Esophagus muscularis mucosa (tissue), 4 donors: ENCODE measurements at regions not wholly inside any gene's neighbourhood (a gene's known extent, or its start where the extent isn't known, plus 50 kb on each side); places are given as distances from the start of the nearest gene placed in this dataset.

Source experiments
- DNase-seq: peaks from one replicate; pipeline ENCODE4 v3.0.0-alpha.2; 2017; ENCODE audit errors: extremely low spot score
- H3K27ac ChIP-seq, 4 donors: fragments of 200-600 bp; sonication (generic); replicated peaks in 1 of 4; 1 replicate in 3 of 4; 2 replicates in 1 of 4; pipeline ENCODE4 v1.5.1; 2016 to 2019; ENCODE audit warnings: mild to moderate bottlenecking in 1 of 4
- H3K27me3 ChIP-seq, 4 donors: fragments of 200-600 bp; sonication (generic); one replicate each; pipeline versions ENCODE4 v1.5.1 to v1.6.0; 2016 to 2019
- H3K36me3 ChIP-seq, 4 donors: fragments of 200-600 bp; sonication (generic); one replicate each; pipeline ENCODE4 v1.5.1; 2016 to 2019
- H3K4me1 ChIP-seq, 4 donors: fragments of 200-600 bp; sonication (generic); one replicate each; pipeline ENCODE4 v1.5.1; 2016 to 2019
- H3K4me3 ChIP-seq, 4 donors: fragments of 200-600 bp; sonication (generic); 1 replicate in 2 of 4; 2 replicates in 2 of 4; pipeline ENCODE4 v1.5.1; 2016 to 2019; ENCODE audit warnings: mild to moderate bottlenecking in 4 of 4, moderate library complexity in 1 of 4
- H3K9me3 ChIP-seq, 4 donors: fragments of 200-600 bp; sonication (generic); 1 replicate in 3 of 4; 2 replicates in 1 of 4; pipeline ENCODE4 v1.5.1; 2016 to 2019
- EP300 ChIP-seq: sonication (generic); formaldehyde crosslinking; IDR thresholded peaks from one replicate; pipeline ENCODE4 v1.6.1; 2017; ENCODE audit warnings: antibody characterized with exemption
- POLR2A ChIP-seq: fragments of 450-650 bp; IDR thresholded peaks from one replicate; pipeline ENCODE4 v1.6.1; 2017; ENCODE audit warnings: antibody characterized with exemption, moderate library complexity, mild to moderate bottlenecking, low read depth
- POLR2AphosphoS5 ChIP-seq, 2 donors: sonication (generic); formaldehyde crosslinking; IDR thresholded peaks; one replicate each; pipeline ENCODE4 v1.6.1; 2017; ENCODE audit warnings: antibody characterized with exemption in 2 of 2
- WGBS: methylation state at CpG from one replicate; pipeline ENCODE4 v1.1.5; 2018; 5-methylcytosine and 5-hydroxymethylcytosine counted together
- intact Hi-C: fragments of 100-400 bp; cut with DNase I; formaldehyde crosslinking; loops from one replicate; pipeline ENCODE4 v1.15.1; 2023
- TF ChIP-seq, protein P1 (sequence below), 3 experiments: fragments of 200-600 bp in 2 of 3; fragments of 450-650 bp in 1 of 3; sonication (generic) in 2 of 3; IDR thresholded peaks; one replicate each; pipeline ENCODE4 v1.5.1; 2017 to 2019; ENCODE audit warnings: antibody characterized with exemption in 3 of 3, mild to moderate bottlenecking in 2 of 3, moderate library complexity in 1 of 3

- H3K36me3 ChIP-seq: no peaks in the 10 kb centered on the region
- H3K27ac ChIP-seq: no peak overlapping the region
- TF ChIP-seq POLR2AphosphoS5 (IDR thresholded peaks at IDR 0.05) (no peak), EP300 (no peak), POLR2A (no peak)
- TF ChIP-seq, protein P1, sequence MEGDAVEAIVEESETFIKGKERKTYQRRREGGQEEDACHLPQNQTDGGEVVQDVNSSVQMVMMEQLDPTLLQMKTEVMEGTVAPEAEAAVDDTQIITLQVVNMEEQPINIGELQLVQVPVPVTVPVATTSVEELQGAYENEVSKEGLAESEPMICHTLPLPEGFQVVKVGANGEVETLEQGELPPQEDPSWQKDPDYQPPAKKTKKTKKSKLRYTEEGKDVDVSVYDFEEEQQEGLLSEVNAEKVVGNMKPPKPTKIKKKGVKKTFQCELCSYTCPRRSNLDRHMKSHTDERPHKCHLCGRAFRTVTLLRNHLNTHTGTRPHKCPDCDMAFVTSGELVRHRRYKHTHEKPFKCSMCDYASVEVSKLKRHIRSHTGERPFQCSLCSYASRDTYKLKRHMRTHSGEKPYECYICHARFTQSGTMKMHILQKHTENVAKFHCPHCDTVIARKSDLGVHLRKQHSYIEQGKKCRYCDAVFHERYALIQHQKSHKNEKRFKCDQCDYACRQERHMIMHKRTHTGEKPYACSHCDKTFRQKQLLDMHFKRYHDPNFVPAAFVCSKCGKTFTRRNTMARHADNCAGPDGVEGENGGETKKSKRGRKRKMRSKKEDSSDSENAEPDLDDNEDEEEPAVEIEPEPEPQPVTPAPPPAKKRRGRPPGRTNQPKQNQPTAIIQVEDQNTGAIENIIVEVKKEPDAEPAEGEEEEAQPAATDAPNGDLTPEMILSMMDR (IDR thresholded peaks at IDR 0.05): no peak
- peaks cover 0 to 18% (median 7%) of the 10 kb centered on the region in 4 donors for H3K9me3 ChIP-seq
- intact Hi-C loops: no loop called here
- no peaks in the 10 kb centered on the region for H3K4me1 ChIP-seq
- H3K4me3 ChIP-seq: no peak overlapping the region
- no peak for DNase-seq
- H3K27me3 ChIP-seq: no peaks in the 10 kb centered on the region
- WGBS: 90% methylated on average over 1 of the region's 1 CpG
Observed at GRCh38 chr1:187464320-187464719, 635.6 kb downstream of the PLA2G4A start.

DNA sequence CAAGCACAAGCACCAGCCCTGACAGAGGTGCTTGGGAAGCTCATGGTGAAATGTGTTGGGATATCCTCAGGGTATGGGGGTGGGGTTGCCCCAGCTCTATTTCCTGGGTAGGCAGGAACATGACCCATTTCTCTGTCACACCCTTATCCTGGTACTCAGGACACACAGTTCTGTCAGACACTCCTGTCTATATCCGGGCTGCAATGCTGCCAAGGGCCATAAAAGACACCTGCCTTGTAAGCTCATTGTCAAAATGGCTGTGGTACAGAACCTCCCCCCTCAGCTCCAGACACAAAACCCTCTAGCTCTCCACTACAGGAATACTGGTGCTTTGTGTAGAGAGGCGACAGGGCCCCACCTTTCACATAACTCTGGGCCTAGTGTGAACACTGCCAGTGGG is 636.7 kb downstream of the PLA2G4A start:
- no peaks in the 10 kb centered on the region for H3K36me3 ChIP-seq
- WGBS: 67% methylated on average over 1 of the region's 2 CpGs
- TF ChIP-seq, protein P1 (IDR thresholded peaks at IDR 0.05): no peak
- TF ChIP-seq POLR2A: no peak
- TF ChIP-seq EP300: no peak
- no peak for DNase-seq
- intact Hi-C loops: no loop called here
- H3K27ac ChIP-seq: no peak overlapping the region
- no peaks in the 10 kb centered on the region for H3K27me3 ChIP-seq
- peaks cover 0 to 18% (median 7%) of the 10 kb centered on the region in 4 donors for H3K9me3 ChIP-seq
- H3K4me1 ChIP-seq: no peaks in the 10 kb centered on the region
- no peak overlapping the region for H3K4me3 ChIP-seq

- WGBS: 97% methylated on average over 2 of the region's 2 CpGs
- Histone ChIP-seq H3K27ac (no peak overlapping the region), H3K9me3 (peaks cover 0 to 14% (median 3%) of the 10 kb centered on the region in 4 donors), H3K36me3 (no peaks in the 10 kb centered on the region), H3K4me3 (no peak overlapping the region), H3K27me3 (no peaks in the 10 kb centered on the region), H3K4me1 (no peaks in the 10 kb centered on the region)
- intact Hi-C loops: no loop called here
- no peak for DNase-seq
- TF ChIP-seq, protein P1 (IDR thresholded peaks at IDR 0.05): no peak
- TF ChIP-seq EP300 (no peak), POLR2A (no peak), POLR2AphosphoS5 (IDR thresholded peaks at IDR 0.05) (no peak)
Observed at GRCh38 chr1:187469836-187470235, 641.1 kb downstream of the PLA2G4A start.

- 82% methylated on average over 2 of the region's 2 CpGs for WGBS
- no peak for DNase-seq
- intact Hi-C loops: no loop called here
Observed at GRCh38 chr1:187471555-187471954, 642.8 kb downstream of the PLA2G4A start.

DNA sequence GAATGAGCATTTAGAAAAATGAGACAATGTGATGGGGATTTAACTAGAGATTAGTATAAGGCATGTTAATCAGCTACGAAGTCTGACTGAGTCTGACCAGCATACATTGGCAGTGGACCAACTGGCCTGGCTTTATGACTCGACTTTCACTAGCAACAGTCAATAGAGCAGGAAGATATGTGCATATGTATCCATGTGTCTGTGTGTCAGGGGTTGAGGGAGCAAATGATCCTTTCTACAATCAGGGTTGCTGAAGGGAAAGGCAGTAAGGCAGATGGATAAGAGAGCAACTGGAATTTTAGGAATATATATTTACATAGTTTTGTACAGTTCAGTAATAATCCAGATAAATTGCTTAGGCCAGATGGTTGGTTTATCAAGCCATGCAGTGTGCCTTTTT is 645.6 kb downstream of the PLA2G4A start:
- Histone ChIP-seq H3K27me3 (no peaks in the 10 kb centered on the region), H3K9me3 (no peaks in the 10 kb centered on the region), H3K4me1 (no peaks in the 10 kb centered on the region), H3K4me3 (no peak overlapping the region), H3K36me3 (no peaks in the 10 kb centered on the region), H3K27ac (no peak overlapping the region)
- TF ChIP-seq EP300: no peak
- no peak for TF ChIP-seq POLR2A
- no peak for TF ChIP-seq POLR2AphosphoS5 (IDR thresholded peaks at IDR 0.05)
- TF ChIP-seq, protein P1 (IDR thresholded peaks at IDR 0.05): no peak
- WGBS: 22% methylated on average over 2 of the region's 2 CpGs
- intact Hi-C loops: no loop called here
- no peak for DNase-seq

More at GRCh38 chr1:187471555-187471954, 642.8 kb downstream of the PLA2G4A start:
- H3K4me3 ChIP-seq: no peak overlapping the region
- no peaks in the 10 kb centered on the region for H3K4me1 ChIP-seq
- H3K9me3 ChIP-seq: no peaks in the 10 kb centered on the region
- no peaks in the 10 kb centered on the region for H3K27me3 ChIP-seq
- no peak overlapping the region for H3K27ac ChIP-seq
- TF ChIP-seq POLR2A: no peak
- no peak for TF ChIP-seq EP300
- no peak for TF ChIP-seq POLR2AphosphoS5 (IDR thresholded peaks at IDR 0.05)
- TF ChIP-seq, protein P1 (IDR thresholded peaks at IDR 0.05): no peak
- H3K36me3 ChIP-seq: no peaks in the 10 kb centered on the region
